Nephron (organoid): ENCODE measurements at regions not wholly inside any gene's neighbourhood (a gene's known extent, or its start where the extent isn't known, plus 50 kb on each side); places are given as distances from the start of the nearest gene placed in this dataset.

Experiments
- H3K27ac Mint-ChIP-seq, 3 experiments: 2 replicates each; pipeline ENCODE4 v1.8.0; 2020; ENCODE audit warnings: mixed read lengths in 3 of 3, mild to moderate bottlenecking in 2 of 3, moderate library complexity in 1 of 3
- H3K27me3 Mint-ChIP-seq: 2 replicates; pipeline ENCODE4 v1.8.0; 2021; ENCODE audit warnings: low read depth, mild to moderate bottlenecking, moderate library complexity, mixed read lengths
- H3K36me3 Mint-ChIP-seq: 2 replicates; pipeline ENCODE4 v1.8.0; 2020; ENCODE audit warnings: low read depth, mixed read lengths
- H3K4me1 Mint-ChIP-seq: 2 replicates; pipeline ENCODE4 v1.8.0; 2020; ENCODE audit warnings: mixed read lengths
- H3K4me3 Mint-ChIP-seq, 3 experiments: 2 replicates each; pipeline ENCODE4 v1.8.0; 2020; ENCODE audit warnings: mild to moderate bottlenecking in 3 of 3, mixed read lengths in 3 of 3, moderate library complexity in 2 of 3
- H3K9me3 Mint-ChIP-seq: 2 replicates; pipeline ENCODE4 v1.8.0; 2020; ENCODE audit warnings: mixed read lengths
- TF ChIP-seq, protein P1 (sequence below), 3 experiments: fragments of 200-600 bp; sonication (generic); IDR thresholded peaks; one replicate each; pipeline ENCODE4 v1.5.0; 2021; ENCODE audit warnings: antibody characterized with exemption in 3 of 3; ENCODE audit not compliant: unreplicated experiment in 3 of 3

- peaks cover 9% of the 10 kb centered on the region for H3K4me1 Mint-ChIP-seq
- H3K27me3 Mint-ChIP-seq: no peaks in the 10 kb centered on the region
- H3K9me3 Mint-ChIP-seq: peaks cover 4% of the 10 kb centered on the region
- no peak overlapping the region for H3K4me3 Mint-ChIP-seq
- TF ChIP-seq, protein P1, sequence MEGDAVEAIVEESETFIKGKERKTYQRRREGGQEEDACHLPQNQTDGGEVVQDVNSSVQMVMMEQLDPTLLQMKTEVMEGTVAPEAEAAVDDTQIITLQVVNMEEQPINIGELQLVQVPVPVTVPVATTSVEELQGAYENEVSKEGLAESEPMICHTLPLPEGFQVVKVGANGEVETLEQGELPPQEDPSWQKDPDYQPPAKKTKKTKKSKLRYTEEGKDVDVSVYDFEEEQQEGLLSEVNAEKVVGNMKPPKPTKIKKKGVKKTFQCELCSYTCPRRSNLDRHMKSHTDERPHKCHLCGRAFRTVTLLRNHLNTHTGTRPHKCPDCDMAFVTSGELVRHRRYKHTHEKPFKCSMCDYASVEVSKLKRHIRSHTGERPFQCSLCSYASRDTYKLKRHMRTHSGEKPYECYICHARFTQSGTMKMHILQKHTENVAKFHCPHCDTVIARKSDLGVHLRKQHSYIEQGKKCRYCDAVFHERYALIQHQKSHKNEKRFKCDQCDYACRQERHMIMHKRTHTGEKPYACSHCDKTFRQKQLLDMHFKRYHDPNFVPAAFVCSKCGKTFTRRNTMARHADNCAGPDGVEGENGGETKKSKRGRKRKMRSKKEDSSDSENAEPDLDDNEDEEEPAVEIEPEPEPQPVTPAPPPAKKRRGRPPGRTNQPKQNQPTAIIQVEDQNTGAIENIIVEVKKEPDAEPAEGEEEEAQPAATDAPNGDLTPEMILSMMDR (IDR thresholded peaks at IDR 0.05; ENCODE audit: unreplicated experiment in 3 of 3): no peak
- H3K27ac Mint-ChIP-seq: no peak overlapping the region
- H3K36me3 Mint-ChIP-seq: no peaks in the 10 kb centered on the region
Observed at GRCh38 chr14:98638366-98638765, 633.6 kb downstream of the BCL11B start.

DNA sequence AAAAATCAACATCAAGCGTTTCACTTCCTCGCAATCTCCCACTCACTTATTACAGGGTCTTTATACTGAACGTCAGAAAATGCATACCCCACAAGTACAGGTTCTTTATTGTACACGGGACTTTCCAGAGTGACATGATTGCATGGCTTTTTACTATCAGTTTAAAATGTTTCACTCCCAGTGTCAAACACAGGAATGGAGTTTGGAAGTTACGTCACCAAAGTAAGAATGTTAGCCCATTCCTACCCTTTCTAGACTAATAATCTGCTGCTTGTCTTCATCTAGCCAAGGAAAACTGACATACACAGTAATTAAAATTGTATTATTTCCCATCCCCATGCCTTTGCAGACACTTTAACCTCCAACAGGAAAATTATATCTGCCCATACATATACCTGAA, 624.2 kb downstream of the BCL11B start:
- H3K27me3 Mint-ChIP-seq: no peaks in the 10 kb centered on the region

DNA sequence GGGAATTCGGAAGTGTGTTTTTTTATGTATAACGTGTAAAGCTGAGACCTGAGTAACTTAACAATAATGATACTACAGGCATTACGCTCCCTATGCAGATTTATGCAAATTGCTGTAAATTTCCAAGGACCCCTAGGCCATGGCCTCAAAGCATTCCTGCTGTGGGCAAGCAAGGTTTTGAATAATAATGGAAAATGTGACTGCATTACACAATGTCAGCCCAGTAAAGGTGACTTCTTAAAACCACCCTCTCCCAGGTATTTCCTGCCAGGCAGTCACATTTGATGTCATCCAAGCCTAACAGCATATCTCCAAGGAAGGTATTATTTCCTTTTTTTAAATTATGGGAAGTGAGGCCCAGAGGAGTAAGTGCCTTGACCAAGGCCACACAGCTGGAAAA, 621.0 kb downstream of the BCL11B start:
- H3K27me3 Mint-ChIP-seq: no peaks in the 10 kb centered on the region
- TF ChIP-seq, protein P1 (IDR thresholded peaks at IDR 0.05; ENCODE audit: unreplicated experiment in 3 of 3): no peak
- H3K27ac Mint-ChIP-seq: no peak overlapping the region
- no peaks in the 10 kb centered on the region for H3K4me1 Mint-ChIP-seq
- no peak overlapping the region for H3K4me3 Mint-ChIP-seq
- peaks cover 3% of the 10 kb centered on the region for H3K36me3 Mint-ChIP-seq
- peaks cover 8% of the 10 kb centered on the region for H3K9me3 Mint-ChIP-seq

More for the DNA sequence above, 624.2 kb downstream of the BCL11B start:
- H3K4me1 Mint-ChIP-seq: no peaks in the 10 kb centered on the region
- no peaks in the 10 kb centered on the region for H3K9me3 Mint-ChIP-seq
- no peak overlapping the region for H3K4me3 Mint-ChIP-seq
- TF ChIP-seq, protein P1 (IDR thresholded peaks at IDR 0.05; ENCODE audit: unreplicated experiment in 3 of 3): no peak
- H3K27ac Mint-ChIP-seq: no peak overlapping the region
- no peaks in the 10 kb centered on the region for H3K36me3 Mint-ChIP-seq

DNA sequence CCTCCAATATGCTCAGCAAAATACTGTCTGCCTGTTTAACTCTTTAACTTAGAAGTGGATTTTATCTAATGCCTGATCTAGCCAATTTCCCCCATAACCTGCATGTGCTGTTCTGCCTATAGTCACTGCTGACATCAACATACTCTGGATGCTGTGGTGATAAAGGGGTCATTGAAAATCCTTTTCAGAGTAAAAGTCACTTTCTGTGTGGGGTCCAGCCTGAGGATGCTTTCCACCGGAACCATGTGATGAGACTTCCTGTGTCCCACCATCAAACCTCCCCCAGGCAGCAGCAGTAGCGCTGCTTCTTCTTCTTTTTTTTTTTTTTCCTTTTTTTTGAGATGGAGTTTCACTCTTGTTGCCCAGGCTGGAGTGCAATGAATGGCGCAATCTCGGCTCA, 607.0 kb downstream of the BCL11B start:
- H3K36me3 Mint-ChIP-seq: no peaks in the 10 kb centered on the region
- H3K27ac Mint-ChIP-seq: no peak overlapping the region
- H3K27me3 Mint-ChIP-seq: no peaks in the 10 kb centered on the region
- H3K4me1 Mint-ChIP-seq: peaks cover 6% of the 10 kb centered on the region
- H3K9me3 Mint-ChIP-seq: no peaks in the 10 kb centered on the region
- TF ChIP-seq, protein P1 (IDR thresholded peaks at IDR 0.05; ENCODE audit: unreplicated experiment in 3 of 3): no peak
- no peak overlapping the region for H3K4me3 Mint-ChIP-seq

GRCh38 chr14:98666545-98666944, 605.5 kb downstream of the BCL11B start:
- no peaks in the 10 kb centered on the region for H3K27me3 Mint-ChIP-seq
- H3K4me3 Mint-ChIP-seq: no peak overlapping the region
- peaks cover 6% of the 10 kb centered on the region for H3K4me1 Mint-ChIP-seq
- no peak overlapping the region for H3K27ac Mint-ChIP-seq
- no peaks in the 10 kb centered on the region for H3K36me3 Mint-ChIP-seq
- TF ChIP-seq, protein P1 (IDR thresholded peaks at IDR 0.05; ENCODE audit: unreplicated experiment in 3 of 3): no peak
- no peaks in the 10 kb centered on the region for H3K9me3 Mint-ChIP-seq

- Mint-ChIP-seq H3K4me1 (peaks cover 21% of the 10 kb centered on the region), H3K27ac (no peak overlapping the region), H3K4me3 (no peak overlapping the region), H3K9me3 (peaks cover 7% of the 10 kb centered on the region), H3K36me3 (no peaks in the 10 kb centered on the region), H3K27me3 (peaks cover 3% of the 10 kb centered on the region)
- TF ChIP-seq, protein P1 (IDR thresholded peaks at IDR 0.05; ENCODE audit: unreplicated experiment in 3 of 3): no peak
Observed at GRCh38 chr14:98682033-98682432, 590.0 kb downstream of the BCL11B start.
